CD4-positive, alpha-beta memory T cell (primary cell): ENCODE measurements at regions not wholly inside any gene's neighbourhood (a gene's known extent, or its start where the extent isn't known, plus 50 kb on each side); places are given as distances from the start of the nearest gene placed in this dataset.
"Not testable (repeated sequence)": the region's sequence is repeated elsewhere in the genome, so short reads cannot be mapped to it uniquely, and the experiment has no call there.

Source experiments
- CTCF ChIA-PET: fragments of 350-600 bp; sonication (Branson Sonifier 250); formaldehyde crosslinking; loops from one replicate; lab custom pipeline; 2021; ENCODE audit warnings: inconsistent platforms; ENCODE audit not compliant: partially characterized antibody; lab: Charles Lee
- POLR2A ChIA-PET: fragments of 350-600 bp; sonication (Branson Sonifier 250); formaldehyde crosslinking; loops from one replicate; lab custom pipeline; 2021; ENCODE audit not compliant: partially characterized antibody; lab: Charles Lee
- DNase-seq, 5 donors: peaks; one replicate each; pipeline versions ENCODE4 v3.0.0 to v3.0.0-alpha.2; 2020 to 2022; ENCODE audit warnings: mixed read lengths in 1 of 5
- H3K27ac ChIP-seq: one replicate; pipeline ENCODE4 v1.7.0; 2013; ENCODE audit warnings: low read depth, low read length
- H3K27me3 ChIP-seq: 2 replicates; pipeline ENCODE4 v1.7.0; 2013; ENCODE audit warnings: mild to moderate bottlenecking, low read length, moderate library complexity; ENCODE audit not compliant: insufficient read depth
- H3K36me3 ChIP-seq: 2 replicates; pipeline ENCODE4 v1.7.0; 2013; ENCODE audit warnings: mild to moderate bottlenecking, low read length, moderate library complexity; ENCODE audit not compliant: insufficient read depth
- H3K4me1 ChIP-seq: 2 replicates; pipeline ENCODE4 v1.7.0; 2013; ENCODE audit warnings: mild to moderate bottlenecking, low read length, moderate library complexity; ENCODE audit not compliant: insufficient read depth
- H3K4me3 ChIP-seq, 2 donors: one replicate each; pipeline ENCODE4 v1.7.0; 2013; ENCODE audit warnings: low read length in 2 of 2, mild to moderate bottlenecking in 1 of 2
- H3K9me3 ChIP-seq, 2 donors: one replicate each; pipeline ENCODE4 v1.7.0; 2013; ENCODE audit warnings: low read length in 2 of 2, control low read depth in 1 of 2; ENCODE audit not compliant: control insufficient read depth in 1 of 2
- H3K27ac Mint-ChIP-seq, 7 donors: one replicate each; pipeline ENCODE4 v1.8.0; 2020 to 2021; ENCODE audit warnings: mixed read lengths in 7 of 7, mild to moderate bottlenecking in 6 of 7, inconsistent platforms in 3 of 7, moderate library complexity in 3 of 7
- H3K27me3 Mint-ChIP-seq, 2 donors: one replicate each; pipeline ENCODE4 v1.8.0; 2020 to 2021; ENCODE audit warnings: mixed read lengths in 2 of 2
- H3K36me3 Mint-ChIP-seq, 2 donors: one replicate each; pipeline ENCODE4 v1.8.0; 2020 to 2021; ENCODE audit warnings: mixed read lengths in 2 of 2, inconsistent platforms in 1 of 2, mild to moderate bottlenecking in 1 of 2
- H3K4me1 Mint-ChIP-seq, 4 donors: one replicate each; pipeline ENCODE4 v1.8.0; 2020 to 2021; ENCODE audit warnings: mixed read lengths in 4 of 4, mild to moderate bottlenecking in 1 of 4
- H3K4me3 Mint-ChIP-seq, 8 donors: one replicate each; pipeline ENCODE4 v1.8.0; 2020 to 2021; ENCODE audit warnings: mixed read lengths in 8 of 8, mild to moderate bottlenecking in 7 of 8, moderate library complexity in 6 of 8, inconsistent platforms in 3 of 8
- H3K9me3 Mint-ChIP-seq, 8 donors: one replicate each; pipeline ENCODE4 v1.8.0; 2020 to 2021; ENCODE audit warnings: mixed read lengths in 8 of 8, mild to moderate bottlenecking in 5 of 8, inconsistent platforms in 3 of 8, moderate library complexity in 1 of 8
- intact Hi-C: fragments of 100-400 bp; cut with micrococcal nuclease; formaldehyde crosslinking; loops from one replicate; pipeline ENCODE4 v1.15.1; 2023

DNA sequence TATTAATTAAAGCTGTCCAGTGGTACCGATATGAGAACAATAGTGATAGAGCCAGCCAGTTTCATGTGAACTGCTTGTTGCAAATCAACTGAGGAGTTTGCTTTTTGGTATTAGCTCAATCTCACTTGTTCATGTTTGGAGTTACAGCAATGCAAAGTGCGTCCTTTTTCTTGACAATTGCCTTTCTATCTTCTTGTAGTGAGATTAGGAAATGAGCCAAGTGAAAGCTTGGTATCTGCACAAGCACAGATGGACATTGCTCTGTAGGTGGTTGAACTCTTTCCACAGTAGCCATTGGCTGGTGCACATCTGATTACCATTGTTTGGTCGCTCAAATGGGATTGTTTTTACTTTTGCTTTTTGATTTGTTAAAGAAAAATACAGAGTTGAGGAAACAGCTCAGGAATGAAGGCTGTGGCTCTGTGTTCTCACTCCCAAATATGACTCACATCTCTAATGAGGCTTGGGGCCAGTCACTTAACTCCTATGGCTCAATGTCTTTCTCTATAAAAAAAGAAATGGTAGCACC is 241.4 kb downstream of the BMP4 start:
- ChIA-PET POLR2A (no interaction called here), CTCF (interaction anchor here (0.8 kb wide), 1 partner anchor 16 kb away, joined by 3 read pairs; no protein-coding TSS in a partner anchor)
- H3K4me3 Mint-ChIP-seq, result no peak overlapping the region
- H3K27me3 ChIP-seq, result no peaks in the 10 kb centered on the region
- no peak overlapping the region for H3K27ac ChIP-seq
- DNase-seq, result no peak
- no peaks in the 10 kb centered on the region for H3K4me1 Mint-ChIP-seq
- no peaks in the 10 kb centered on the region for H3K36me3 Mint-ChIP-seq
- intact Hi-C loops, result no loop called here
- no peak overlapping the region for H3K27ac Mint-ChIP-seq
- no peaks in the 10 kb centered on the region for H3K36me3 ChIP-seq
- H3K4me3 ChIP-seq, result no peak overlapping the region
- no peaks in the 10 kb centered on the region for H3K4me1 ChIP-seq
- peaks cover 0 to 2% of the 10 kb centered on the region in 2 donors for H3K27me3 Mint-ChIP-seq
- H3K9me3 Mint-ChIP-seq, result peaks cover 0 to 13% (median 7%) of the 10 kb centered on the region in 8 donors
- no peaks in the 10 kb centered on the region for H3K9me3 ChIP-seq

- Histone ChIP-seq H3K27ac (no peak overlapping the region), H3K27me3 (no peaks in the 10 kb centered on the region), H3K4me1 (no peaks in the 10 kb centered on the region), H3K9me3 (no peaks in the 10 kb centered on the region), H3K36me3 (no peaks in the 10 kb centered on the region), H3K4me3 (no peak overlapping the region)
- H3K36me3 Mint-ChIP-seq, result no peaks in the 10 kb centered on the region
- peaks cover 0 to 13% (median 5%) of the 10 kb centered on the region in 8 donors for H3K9me3 Mint-ChIP-seq
- no peaks in the 10 kb centered on the region for H3K4me1 Mint-ChIP-seq
- H3K27me3 Mint-ChIP-seq, result no peaks in the 10 kb centered on the region
- ChIA-PET POLR2A (no interaction called here), CTCF (interaction anchor here (0.8 kb wide), 1 partner anchor 17 kb away, joined by 3 read pairs; no protein-coding TSS in a partner anchor)
- no peak for DNase-seq
- H3K27ac Mint-ChIP-seq, result no peak overlapping the region
- no peak overlapping the region for H3K4me3 Mint-ChIP-seq
- intact Hi-C loops, result no loop called here
These were observed 242.0 kb downstream of the BMP4 start for GRCh38 chr14:53714495-53715192.

DNA sequence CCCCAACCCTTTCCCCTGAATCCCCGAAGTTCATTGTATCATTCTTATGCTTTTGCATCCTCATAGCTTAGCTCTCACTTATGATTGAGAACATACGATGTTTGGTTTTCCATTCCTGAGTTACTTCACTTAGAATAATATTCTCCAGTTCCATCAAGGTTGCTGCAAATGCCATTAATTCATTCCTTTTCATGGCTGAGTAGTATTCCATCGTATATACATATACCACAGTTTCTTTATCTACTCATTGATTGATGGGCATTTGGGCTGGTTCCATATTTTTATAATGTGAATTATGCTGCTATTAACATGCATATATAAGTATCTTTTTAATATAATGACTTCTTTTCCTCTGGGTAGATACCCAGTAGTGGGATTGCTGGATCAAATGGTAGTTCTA is 243.7 kb downstream of the BMP4 start:
- H3K9me3 Mint-ChIP-seq, result peaks cover 0 to 15% (median 6%) of the 10 kb centered on the region in 8 donors
- H3K36me3 Mint-ChIP-seq, H3K36me3 ChIP-seq, H3K4me3 ChIP-seq, intact Hi-C loops, CTCF ChIA-PET, DNase-seq, H3K4me1 Mint-ChIP-seq, H3K27ac Mint-ChIP-seq, H3K4me3 Mint-ChIP-seq, H3K27me3 Mint-ChIP-seq, H3K27ac ChIP-seq, H3K27me3 ChIP-seq, H3K4me1 ChIP-seq, H3K9me3 ChIP-seq, POLR2A ChIA-PET: not testable (repeated sequence)

DNA sequence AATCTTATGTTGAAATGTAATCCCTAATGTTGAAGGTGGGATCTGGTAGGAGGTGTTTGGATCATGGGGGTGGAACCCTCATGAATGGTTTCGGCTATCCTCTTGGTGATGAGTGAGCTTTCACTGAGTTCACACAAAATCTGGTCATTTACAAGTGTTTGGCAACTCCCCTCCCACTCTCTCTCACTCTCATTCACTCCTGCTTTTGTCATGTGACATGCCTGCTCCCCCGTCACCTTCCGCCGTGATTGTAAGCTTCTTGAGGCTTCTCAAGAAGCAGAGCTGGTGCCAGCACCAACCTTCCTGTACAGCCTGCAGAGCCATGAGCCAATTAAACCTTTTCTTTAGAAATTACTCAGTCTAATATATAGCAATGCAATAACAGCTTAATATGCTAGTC is 245.4 kb downstream of the BMP4 start:
- DNase-seq, result no peak
- H3K9me3 Mint-ChIP-seq, result peaks cover 0 to 13% (median 8%) of the 10 kb centered on the region in 8 donors
- no peak overlapping the region for H3K27ac ChIP-seq
- H3K4me3 Mint-ChIP-seq, result no peak overlapping the region
- H3K9me3 ChIP-seq, result no peaks in the 10 kb centered on the region
- POLR2A ChIA-PET, result no interaction called here
- no peaks in the 10 kb centered on the region for H3K36me3 Mint-ChIP-seq
- CTCF ChIA-PET, result no interaction called here
- intact Hi-C loops, result no loop called here
- H3K27me3 Mint-ChIP-seq, result no peaks in the 10 kb centered on the region
- H3K4me1 Mint-ChIP-seq, result no peaks in the 10 kb centered on the region
- H3K4me3 ChIP-seq, result no peak overlapping the region
- no peaks in the 10 kb centered on the region for H3K4me1 ChIP-seq
- no peaks in the 10 kb centered on the region for H3K36me3 ChIP-seq
- H3K27me3 ChIP-seq, result no peaks in the 10 kb centered on the region
- H3K27ac Mint-ChIP-seq, result no peak overlapping the region

GRCh38 chr14:53710615-53711014 is 246.0 kb downstream of the BMP4 start:
- Histone ChIP-seq H3K27me3 (no peaks in the 10 kb centered on the region), H3K27ac (no peak overlapping the region), H3K9me3 (no peaks in the 10 kb centered on the region), H3K36me3 (no peaks in the 10 kb centered on the region), H3K4me3 (no peak overlapping the region), H3K4me1 (no peaks in the 10 kb centered on the region)
- Mint-ChIP-seq H3K4me3 (no peak overlapping the region), H3K9me3 (peaks cover 0 to 16% (median 8%) of the 10 kb centered on the region in 8 donors), H3K27ac (no peak overlapping the region), H3K36me3 (no peaks in the 10 kb centered on the region), H3K4me1 (no peaks in the 10 kb centered on the region), H3K27me3 (no peaks in the 10 kb centered on the region)
- no peak for DNase-seq
- intact Hi-C loops, result no loop called here
- POLR2A ChIA-PET, result no interaction called here
- CTCF ChIA-PET, result no interaction called here

GRCh38 chr14:53709381-53709780 is 247.2 kb downstream of the BMP4 start:
- no peaks in the 10 kb centered on the region for H3K36me3 ChIP-seq
- Mint-ChIP-seq H3K27ac (no peak overlapping the region), H3K27me3 (no peaks in the 10 kb centered on the region), H3K36me3 (no peaks in the 10 kb centered on the region), H3K9me3 (peaks cover 0 to 17% (median 8%) of the 10 kb centered on the region in 8 donors), H3K4me1 (no peaks in the 10 kb centered on the region), H3K4me3 (no peak overlapping the region)
- H3K4me1 ChIP-seq, result no peaks in the 10 kb centered on the region
- ChIA-PET POLR2A (no interaction called here), CTCF (no interaction called here)
- no peak overlapping the region for H3K4me3 ChIP-seq
- H3K27ac ChIP-seq, result no peak overlapping the region
- DNase-seq, result no peak
- no peaks in the 10 kb centered on the region for H3K9me3 ChIP-seq
- intact Hi-C loops, result no loop called here
- no peaks in the 10 kb centered on the region for H3K27me3 ChIP-seq

DNA sequence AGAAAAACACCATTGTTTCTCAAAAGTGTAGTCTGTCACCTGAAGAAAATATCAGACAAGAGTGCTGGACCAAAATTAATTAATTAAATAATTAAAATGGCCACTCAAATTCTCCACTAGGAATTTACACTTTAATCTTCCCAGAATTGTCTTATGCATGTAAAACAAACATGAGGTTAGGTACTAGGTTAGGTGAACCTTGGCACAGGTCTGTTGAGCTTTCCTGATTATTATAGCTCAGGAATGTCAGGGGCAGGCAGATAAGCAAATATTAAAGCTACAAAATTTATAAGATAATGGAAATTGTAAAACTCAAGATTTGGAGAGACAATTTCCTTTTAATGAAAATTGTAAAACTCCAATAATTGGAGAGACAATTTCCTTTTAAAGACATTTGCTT is 253.2 kb downstream of the BMP4 start:
- Mint-ChIP-seq H3K9me3 (peaks cover 0 to 17% (median 6%) of the 10 kb centered on the region in 8 donors), H3K27me3 (no peaks in the 10 kb centered on the region), H3K27ac (no peak overlapping the region), H3K4me3 (no peak overlapping the region), H3K36me3 (no peaks in the 10 kb centered on the region), H3K4me1 (no peaks in the 10 kb centered on the region)
- ChIA-PET CTCF (no interaction called here), POLR2A (no interaction called here)
- no peaks in the 10 kb centered on the region for H3K4me1 ChIP-seq
- DNase-seq, result no peak
- no peak overlapping the region for H3K4me3 ChIP-seq
- no peak overlapping the region for H3K27ac ChIP-seq
- intact Hi-C loops, result no loop called here
- no peaks in the 10 kb centered on the region for H3K36me3 ChIP-seq
- H3K27me3 ChIP-seq, result no peaks in the 10 kb centered on the region
- no peaks in the 10 kb centered on the region for H3K9me3 ChIP-seq
